ES-I3 (cell line): ENCODE measurements at regions not wholly inside any gene's neighbourhood (a gene's known extent, or its start where the extent isn't known, plus 50 kb on each side); places are given as distances from the start of the nearest gene placed in this dataset.
"Not testable (repeated sequence)": the region's sequence is repeated elsewhere in the genome, so short reads cannot be mapped to it uniquely, and the experiment has no call there.

Experiments used
- H3K36me3 ChIP-seq: 2 replicates; pipeline ENCODE4 v1.6.1; 2013; ENCODE audit warnings: mild to moderate bottlenecking, low read length, control low read depth, moderate library complexity; ENCODE audit not compliant: insufficient read depth
- H3K4me1 ChIP-seq: 2 replicates; pipeline ENCODE4 v1.6.1; 2013; ENCODE audit warnings: mild to moderate bottlenecking, control low read depth, low read length; ENCODE audit not compliant: insufficient read depth
- H3K9ac ChIP-seq: 2 replicates; pipeline ENCODE4 v1.6.1; 2013; ENCODE audit warnings: low read depth, mild to moderate bottlenecking, low read length, moderate library complexity
- H3K9me3 ChIP-seq: 2 replicates; pipeline ENCODE4 v1.6.1; 2013; ENCODE audit warnings: mild to moderate bottlenecking, low read length, moderate library complexity; ENCODE audit not compliant: control insufficient read depth, insufficient read depth

DNA sequence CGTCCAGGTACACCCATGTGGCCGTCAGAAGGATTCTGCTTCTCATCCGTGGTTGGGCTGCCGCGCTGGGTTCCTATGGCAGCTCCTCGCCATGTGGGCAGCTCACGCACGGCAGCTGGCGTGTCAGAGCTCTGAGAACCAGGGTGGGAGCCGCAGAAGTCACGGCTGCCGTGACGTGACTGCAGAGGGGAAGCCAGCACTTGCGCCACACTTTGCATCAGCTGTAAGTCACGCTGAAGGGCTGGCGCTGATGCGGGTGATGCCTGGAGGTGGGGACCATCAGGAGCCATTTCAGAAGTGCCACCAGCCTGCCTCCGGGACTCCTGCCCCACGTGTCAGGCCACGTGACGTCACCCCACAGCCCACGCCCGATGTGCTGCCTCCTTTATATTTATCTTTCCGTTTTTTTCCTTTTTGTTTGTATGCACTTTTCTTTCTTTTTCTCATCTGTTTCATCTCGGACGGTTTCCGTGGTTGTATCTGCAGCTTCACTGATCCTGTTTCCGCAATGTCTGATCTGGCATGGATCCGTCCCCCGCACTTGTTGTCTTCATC is 133.2 kb downstream of the IGLL1 start:
- no peak overlapping the region for H3K9ac ChIP-seq
- H3K4me1 ChIP-seq, result no peaks in the 10 kb centered on the region
- peaks cover 3% of the 10 kb centered on the region; the same call in 1 of the 2 replicates for H3K9me3 ChIP-seq
- H3K36me3 ChIP-seq, result no peaks in the 10 kb centered on the region

DNA sequence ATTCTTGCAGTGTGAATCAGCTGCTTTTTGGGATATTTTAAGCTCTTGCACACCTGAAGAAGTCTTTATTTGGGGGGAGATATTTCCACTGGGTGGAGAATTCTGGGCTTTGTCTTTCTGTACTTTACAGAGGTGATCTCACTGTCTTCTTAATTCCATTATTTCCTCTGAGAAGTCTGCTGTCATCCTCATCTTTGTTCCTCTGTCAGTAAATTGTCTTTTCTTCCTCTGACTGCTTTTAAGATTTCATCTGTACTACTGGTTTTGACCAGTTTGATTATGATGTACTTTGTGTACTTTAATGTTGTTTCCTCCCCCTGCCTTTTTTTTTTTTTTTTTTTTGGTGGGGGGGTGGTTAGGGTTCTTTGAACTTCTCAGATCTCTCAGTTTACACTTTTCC is 133.9 kb downstream of the IGLL1 start:
- not testable (repeated sequence) for H3K4me1 ChIP-seq, H3K9me3 ChIP-seq, H3K36me3 ChIP-seq, H3K9ac ChIP-seq

- not testable (repeated sequence) for H3K9ac ChIP-seq, H3K36me3 ChIP-seq, H3K4me1 ChIP-seq, H3K9me3 ChIP-seq
These were observed 136.2 kb downstream of the IGLL1 start for GRCh38 chr22:23443905-23444304.

GRCh38 chr22:23439581-23439980 is 140.5 kb downstream of the IGLL1 start:
- not testable (repeated sequence) for H3K4me1 ChIP-seq, H3K36me3 ChIP-seq, H3K9me3 ChIP-seq, H3K9ac ChIP-seq

GRCh38 chr22:23438216-23438615 is 141.9 kb downstream of the IGLL1 start:
- no peaks in the 10 kb centered on the region for H3K36me3 ChIP-seq
- H3K9me3 ChIP-seq, result no peaks in the 10 kb centered on the region
- no peak overlapping the region for H3K9ac ChIP-seq
- no peaks in the 10 kb centered on the region for H3K4me1 ChIP-seq

DNA sequence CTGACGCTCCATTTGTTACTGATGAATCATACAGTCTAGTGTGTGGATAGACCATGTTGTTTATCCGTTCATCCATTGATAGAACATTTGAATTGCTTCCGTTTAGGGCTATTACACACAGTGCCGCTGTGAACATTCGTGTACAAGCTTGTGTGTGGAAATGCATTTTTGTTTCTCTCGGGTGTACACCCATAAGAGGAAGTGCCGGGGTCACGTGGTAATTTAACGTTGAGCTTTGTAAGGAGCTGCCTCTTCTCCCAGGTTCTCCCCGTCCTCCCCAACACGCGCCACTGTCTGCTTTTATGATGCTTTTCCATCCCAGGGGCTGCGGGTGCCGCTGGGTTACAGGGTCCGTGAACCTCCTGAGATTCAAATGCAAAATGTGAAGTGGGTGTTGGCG is 142.3 kb downstream of the IGLL1 start:
- Histone ChIP-seq H3K36me3 (no peaks in the 10 kb centered on the region), H3K9me3 (no peaks in the 10 kb centered on the region), H3K4me1 (no peaks in the 10 kb centered on the region), H3K9ac (no peak overlapping the region)

DNA sequence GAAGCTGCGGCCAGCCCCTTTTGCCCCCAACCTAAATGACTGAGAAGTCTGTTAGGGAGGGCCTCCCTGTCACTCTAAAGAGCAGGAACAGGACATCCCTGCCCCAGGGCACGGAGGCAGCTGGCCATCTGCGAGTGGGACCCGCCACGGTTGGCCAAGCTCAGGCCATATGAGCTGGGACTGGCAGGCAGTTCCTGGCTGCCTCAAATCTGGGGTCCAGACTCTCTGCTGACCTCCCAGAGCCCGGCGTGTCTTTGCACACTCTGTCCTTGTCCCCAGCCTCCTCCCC is 143.0 kb downstream of the IGLL1 start:
- not testable (repeated sequence) for H3K4me1 ChIP-seq, H3K9ac ChIP-seq, H3K36me3 ChIP-seq, H3K9me3 ChIP-seq

DNA sequence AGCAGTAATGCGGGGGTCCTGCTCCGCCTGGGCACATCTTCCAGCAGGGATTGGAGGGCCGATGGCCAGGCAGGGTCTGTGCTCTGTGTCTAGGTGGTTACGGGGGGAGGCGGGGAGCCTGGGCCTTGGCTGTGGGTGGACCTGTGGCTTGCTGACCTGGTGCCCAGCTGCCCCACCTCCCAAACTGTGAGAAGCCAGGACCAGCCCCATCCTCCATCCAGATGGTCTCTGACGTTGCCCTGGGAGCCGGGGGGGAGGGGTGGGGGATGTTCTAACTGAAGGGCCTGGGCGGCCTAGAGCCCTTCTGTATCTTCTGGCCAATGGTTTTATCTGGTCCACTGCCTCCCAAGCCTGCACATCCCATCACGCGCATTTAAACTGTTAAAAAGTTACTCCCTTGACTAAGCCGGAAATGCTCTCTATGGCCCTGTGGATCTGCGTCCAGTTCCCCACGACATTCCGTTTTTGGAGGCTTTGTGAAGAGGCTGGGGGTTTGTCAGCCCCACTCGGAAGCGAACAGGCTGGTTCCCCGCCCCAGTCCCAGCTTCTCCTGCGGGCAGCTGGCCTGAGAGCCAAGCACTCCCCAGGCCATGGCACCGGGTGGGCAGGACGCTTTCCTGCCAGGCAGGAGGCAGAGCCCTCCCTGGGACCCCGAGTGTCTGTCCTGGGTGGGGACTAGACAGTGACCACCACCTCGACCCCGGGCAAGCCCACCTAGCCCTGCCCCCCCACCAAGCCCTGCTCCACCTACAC is 143.6 kb downstream of the IGLL1 start:
- H3K9me3 ChIP-seq, H3K9ac ChIP-seq, H3K4me1 ChIP-seq, H3K36me3 ChIP-seq: not testable (repeated sequence)

DNA sequence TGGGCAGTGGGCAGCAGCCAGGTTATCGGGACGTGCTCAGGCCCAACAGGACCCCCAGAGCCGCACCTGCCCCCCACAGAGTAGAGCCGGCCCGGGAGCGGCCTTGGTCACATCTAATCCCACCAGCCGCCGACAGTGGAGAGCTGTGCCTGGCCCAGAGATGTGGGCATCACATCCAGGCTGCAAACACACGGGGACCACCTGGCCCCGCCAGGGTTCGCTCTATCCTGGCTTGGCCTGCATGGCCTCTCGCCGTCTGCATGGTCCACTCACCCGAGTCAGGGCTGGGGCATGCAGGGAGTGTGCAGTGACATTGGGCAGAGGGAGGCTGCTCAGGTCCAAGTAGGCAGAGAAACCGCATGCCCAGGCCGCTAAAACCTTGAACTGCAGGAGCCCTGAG is 144.9 kb downstream of the IGLL1 start:
- not testable (repeated sequence) for H3K36me3 ChIP-seq, H3K4me1 ChIP-seq, H3K9ac ChIP-seq, H3K9me3 ChIP-seq

DNA sequence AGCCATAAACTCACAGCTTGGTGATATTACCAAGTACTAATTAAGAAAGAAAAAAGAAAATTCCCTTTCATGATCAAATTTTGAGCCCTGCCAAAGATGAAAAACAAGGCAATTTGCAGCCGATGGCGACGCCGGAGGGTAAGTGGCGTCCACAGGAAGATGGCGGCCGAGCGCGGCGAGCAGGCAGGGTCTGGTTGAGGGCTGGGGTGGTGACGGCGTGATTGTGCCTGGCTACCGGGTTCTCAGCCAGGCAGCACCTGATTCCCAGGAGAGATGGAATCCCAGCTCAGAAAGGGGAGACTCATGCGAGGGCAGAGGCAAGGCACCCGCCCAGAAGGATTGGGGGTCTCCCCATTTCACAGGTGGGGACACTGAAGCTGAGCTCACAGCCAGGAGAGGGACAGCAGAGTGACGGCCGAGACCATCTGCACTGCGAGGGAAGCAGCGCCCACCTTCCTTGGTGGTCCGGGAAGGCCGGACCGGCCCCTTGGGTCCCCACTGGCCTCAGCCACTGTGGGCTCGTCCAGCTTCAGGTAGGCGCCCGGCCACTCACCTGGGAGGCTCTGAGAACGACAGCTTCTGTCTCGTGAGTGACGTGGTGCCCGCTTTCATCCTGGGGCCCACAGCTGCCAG is 145.8 kb downstream of the IGLL1 start:
- H3K9me3 ChIP-seq, H3K9ac ChIP-seq, H3K4me1 ChIP-seq, H3K36me3 ChIP-seq: not testable (repeated sequence)

GRCh38 chr22:23433127-23434005 is 146.7 kb downstream of the IGLL1 start:
- not testable (repeated sequence) for H3K36me3 ChIP-seq, H3K4me1 ChIP-seq, H3K9me3 ChIP-seq
- H3K9ac ChIP-seq, result peak overlapping the region; percentile 32; the same call in 1 of the 2 replicates

- H3K9ac ChIP-seq, H3K36me3 ChIP-seq, H3K4me1 ChIP-seq, H3K9me3 ChIP-seq: not testable (repeated sequence)
These were observed 147.4 kb downstream of the IGLL1 start for GRCh38 chr22:23432719-23433118.

- H3K9ac ChIP-seq, result no peak overlapping the region
- no peaks in the 10 kb centered on the region for H3K9me3 ChIP-seq
- H3K4me1 ChIP-seq, result no peaks in the 10 kb centered on the region; the same call in 1 of the 2 replicates
- H3K36me3 ChIP-seq, result no peaks in the 10 kb centered on the region
These were observed 148.6 kb downstream of the IGLL1 start for GRCh38 chr22:23431337-23432072.

DNA sequence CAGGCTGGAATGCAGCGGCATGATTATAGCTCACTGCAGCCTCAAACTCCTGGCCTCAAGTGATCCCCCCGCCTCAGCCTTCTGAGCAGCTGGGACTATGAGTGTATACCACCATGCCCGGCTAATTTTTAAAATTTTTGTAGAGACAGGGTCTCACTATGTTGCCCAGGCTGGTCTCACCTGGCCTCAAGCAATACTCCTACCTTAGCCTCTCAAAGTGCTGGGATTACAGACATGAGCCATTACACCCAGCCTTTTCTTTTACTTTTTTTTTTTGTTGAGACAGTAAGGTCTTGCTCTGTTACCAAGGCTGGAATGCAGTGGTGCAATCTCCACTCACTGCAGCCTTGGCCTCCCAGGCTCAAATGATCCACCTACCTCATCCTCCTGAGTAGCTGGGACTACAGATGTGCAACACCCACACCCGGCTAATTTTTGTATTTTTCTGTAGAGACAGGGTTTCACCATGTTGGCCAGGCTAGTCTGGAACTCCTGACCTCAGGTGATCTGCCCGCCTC is 155.5 kb downstream of the IGLL1 start:
- not testable (repeated sequence) for H3K36me3 ChIP-seq, H3K9ac ChIP-seq, H3K9me3 ChIP-seq, H3K4me1 ChIP-seq
